ENCODE measurements at regions not wholly inside any gene's neighbourhood (a gene's known extent, or its start where the extent isn't known, plus 50 kb on each side); places are given as distances from the start of the nearest gene placed in this dataset.
"Not testable (repeated sequence)": the region's sequence is repeated elsewhere in the genome, so short reads cannot be mapped to it uniquely, and the experiment has no call there.

DNA sequence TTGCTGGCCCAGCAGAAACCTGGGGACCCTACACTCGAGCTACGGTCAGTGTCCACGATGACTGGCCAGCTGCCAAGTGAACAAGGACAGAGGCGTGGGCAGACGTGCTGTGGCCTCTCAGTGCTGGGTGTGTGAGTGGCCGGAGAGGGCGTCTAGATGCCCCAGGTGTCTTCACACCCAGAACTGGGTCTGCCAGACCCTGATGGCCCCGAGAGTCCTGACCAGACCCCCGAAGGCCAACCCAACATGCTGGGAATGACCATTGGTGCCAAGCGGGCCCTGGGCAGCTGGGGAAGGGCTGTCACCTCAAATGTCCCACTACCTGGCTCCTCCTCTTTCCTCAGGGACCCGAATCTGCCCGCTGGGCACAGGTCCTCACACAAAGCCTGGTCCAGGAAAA lies 104.5 kb upstream of the SULF2 start:
- DNase-seq (ENCODE audit: low spot score); BruUV-seq (replicated peaks); H3K9ac ChIP-seq (ENCODE audit: insufficient read depth, low read depth, low read length); H3K9me3 ChIP-seq (ENCODE audit: low read length); H4K20me1 ChIP-seq (ENCODE audit: insufficient read depth, low read length); H3K4me2 ChIP-seq (ENCODE audit: low read depth, low read length); CTCF ChIA-PET (ENCODE audit: low intra/inter-chr PET ratio, low total read pairs); H3K79me2 ChIP-seq (ENCODE audit: insufficient read depth, low read length); FAIRE-seq; H2AFZ ChIP-seq (ENCODE audit: low read length); H3K27ac ChIP-seq (ENCODE audit: extremely low read length, insufficient read depth, low read length); POLR2A ChIA-PET; H3K36me3 ChIP-seq (replicated peaks in 1 of 2; ENCODE audit: control insufficient read depth in 1 of 2, insufficient read depth in 2 of 2, low read length in 2 of 2); H3K4me3 ChIP-seq (replicated peaks in 1 of 3; ENCODE audit: insufficient read depth in 1 of 3, low read depth in 2 of 3, low read length in 3 of 3); ATAC-seq: not testable (repeated sequence)
- Histone ChIP-seq H3K27me3 (ENCODE audit: control insufficient read depth in 1 of 2, insufficient read depth in 2 of 2, low read length in 2 of 2) (peaks cover 2 to 35% of the 10 kb centered on the region in 2 experiments; a peak in 4 of 5 replicates), H3K4me1 (ENCODE audit: insufficient read depth, low read length) (peaks cover 20% of the 10 kb centered on the region)
- WGBS (ENCODE audit: low lambda C conversion rate) = 9% methylated on average over 12 of the region's 12 CpGs
- intact Hi-C loops (cut with micrococcal nuclease; ENCODE audit: unreplicated experiment) = loop anchor here (5.0 kb wide), 1 partner anchor 52 kb away; no protein-coding TSS in a partner anchor
- in situ Hi-C loops (cut with HindIII; ENCODE audit: extremely low pct_ligation_motif_present, low pct_unique_long_range_greater_than_20kb) = loop anchor here (5.0 to 10.0 kb wide), 2 partner anchors 45 to 628 kb away; no protein-coding TSS in a partner anchor

DNA sequence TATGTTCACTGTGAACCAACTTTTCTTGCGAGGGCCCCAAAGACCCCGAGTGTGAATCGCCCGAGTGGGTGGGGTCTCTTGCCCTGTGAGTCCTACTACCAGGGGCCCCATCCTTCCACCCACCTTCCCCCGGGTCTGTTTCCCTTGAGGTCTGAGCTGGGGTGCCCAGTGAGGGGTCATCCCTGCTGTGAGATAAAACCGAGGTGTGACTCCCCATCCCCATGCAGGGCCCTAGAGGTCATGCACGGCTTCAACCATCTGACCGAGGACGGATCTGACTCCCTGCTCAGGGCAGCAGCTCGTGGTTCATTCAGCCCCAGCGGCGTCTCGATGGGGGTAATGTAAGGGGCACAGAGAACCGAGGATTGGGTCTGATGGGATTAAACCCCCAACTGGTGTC lies 103.1 kb upstream of the SULF2 start:
- DNase-seq (ENCODE audit: low spot score) (no peak), ATAC-seq (no peak), FAIRE-seq (no peak)
- Histone ChIP-seq H3K4me3 (replicated peaks in 1 of 3; ENCODE audit: insufficient read depth in 1 of 3, low read depth in 2 of 3, low read length in 3 of 3) (no peak overlapping the region), H3K9ac (ENCODE audit: insufficient read depth, low read depth, low read length) (no peak overlapping the region), H3K9me3 (ENCODE audit: low read length) (no peaks in the 10 kb centered on the region), H2AFZ (ENCODE audit: low read length) (no peak overlapping the region), H3K27me3 (ENCODE audit: control insufficient read depth in 1 of 2, insufficient read depth in 2 of 2, low read length in 2 of 2) (peaks cover 2 to 35% of the 10 kb centered on the region in 2 experiments; a peak in 4 of 5 replicates), H3K4me1 (ENCODE audit: insufficient read depth, low read length) (peaks cover 20% of the 10 kb centered on the region), H4K20me1 (ENCODE audit: insufficient read depth, low read length) (no peaks in the 10 kb centered on the region), H3K27ac (ENCODE audit: extremely low read length, insufficient read depth, low read length) (no peak overlapping the region), H3K36me3 (replicated peaks in 1 of 2; ENCODE audit: control insufficient read depth in 1 of 2, insufficient read depth in 2 of 2, low read length in 2 of 2) (no peaks in the 10 kb centered on the region), H3K79me2 (ENCODE audit: insufficient read depth, low read length) (no peaks in the 10 kb centered on the region), H3K4me2 (ENCODE audit: low read depth, low read length) (no peak overlapping the region)
- in situ Hi-C loops (cut with HindIII; ENCODE audit: extremely low pct_ligation_motif_present, low pct_unique_long_range_greater_than_20kb) (no loop called here), intact Hi-C loops (cut with micrococcal nuclease; ENCODE audit: unreplicated experiment) (no loop called here)
- TF ChIP-seq ISL2 (CRISPR knock-in tag; IDR thresholded peaks at IDR 0.05) = no peak
- TF ChIP-seq, protein P1, sequence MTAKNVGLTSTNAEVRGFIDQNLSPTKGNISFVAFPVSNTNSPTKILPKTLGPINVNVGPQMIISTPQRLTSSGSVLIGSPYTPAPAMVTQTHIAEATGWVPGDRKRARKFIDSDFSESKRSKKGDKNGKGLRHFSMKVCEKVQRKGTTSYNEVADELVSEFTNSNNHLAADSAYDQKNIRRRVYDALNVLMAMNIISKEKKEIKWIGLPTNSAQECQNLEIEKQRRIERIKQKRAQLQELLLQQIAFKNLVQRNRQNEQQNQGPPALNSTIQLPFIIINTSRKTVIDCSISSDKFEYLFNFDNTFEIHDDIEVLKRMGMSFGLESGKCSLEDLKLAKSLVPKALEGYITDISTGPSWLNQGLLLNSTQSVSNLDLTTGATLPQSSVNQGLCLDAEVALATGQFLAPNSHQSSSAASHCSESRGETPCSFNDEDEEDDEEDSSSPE (CRISPR knock-in tag; IDR thresholded peaks at IDR 0.05) = no peak
- TF ChIP-seq, protein P2, sequence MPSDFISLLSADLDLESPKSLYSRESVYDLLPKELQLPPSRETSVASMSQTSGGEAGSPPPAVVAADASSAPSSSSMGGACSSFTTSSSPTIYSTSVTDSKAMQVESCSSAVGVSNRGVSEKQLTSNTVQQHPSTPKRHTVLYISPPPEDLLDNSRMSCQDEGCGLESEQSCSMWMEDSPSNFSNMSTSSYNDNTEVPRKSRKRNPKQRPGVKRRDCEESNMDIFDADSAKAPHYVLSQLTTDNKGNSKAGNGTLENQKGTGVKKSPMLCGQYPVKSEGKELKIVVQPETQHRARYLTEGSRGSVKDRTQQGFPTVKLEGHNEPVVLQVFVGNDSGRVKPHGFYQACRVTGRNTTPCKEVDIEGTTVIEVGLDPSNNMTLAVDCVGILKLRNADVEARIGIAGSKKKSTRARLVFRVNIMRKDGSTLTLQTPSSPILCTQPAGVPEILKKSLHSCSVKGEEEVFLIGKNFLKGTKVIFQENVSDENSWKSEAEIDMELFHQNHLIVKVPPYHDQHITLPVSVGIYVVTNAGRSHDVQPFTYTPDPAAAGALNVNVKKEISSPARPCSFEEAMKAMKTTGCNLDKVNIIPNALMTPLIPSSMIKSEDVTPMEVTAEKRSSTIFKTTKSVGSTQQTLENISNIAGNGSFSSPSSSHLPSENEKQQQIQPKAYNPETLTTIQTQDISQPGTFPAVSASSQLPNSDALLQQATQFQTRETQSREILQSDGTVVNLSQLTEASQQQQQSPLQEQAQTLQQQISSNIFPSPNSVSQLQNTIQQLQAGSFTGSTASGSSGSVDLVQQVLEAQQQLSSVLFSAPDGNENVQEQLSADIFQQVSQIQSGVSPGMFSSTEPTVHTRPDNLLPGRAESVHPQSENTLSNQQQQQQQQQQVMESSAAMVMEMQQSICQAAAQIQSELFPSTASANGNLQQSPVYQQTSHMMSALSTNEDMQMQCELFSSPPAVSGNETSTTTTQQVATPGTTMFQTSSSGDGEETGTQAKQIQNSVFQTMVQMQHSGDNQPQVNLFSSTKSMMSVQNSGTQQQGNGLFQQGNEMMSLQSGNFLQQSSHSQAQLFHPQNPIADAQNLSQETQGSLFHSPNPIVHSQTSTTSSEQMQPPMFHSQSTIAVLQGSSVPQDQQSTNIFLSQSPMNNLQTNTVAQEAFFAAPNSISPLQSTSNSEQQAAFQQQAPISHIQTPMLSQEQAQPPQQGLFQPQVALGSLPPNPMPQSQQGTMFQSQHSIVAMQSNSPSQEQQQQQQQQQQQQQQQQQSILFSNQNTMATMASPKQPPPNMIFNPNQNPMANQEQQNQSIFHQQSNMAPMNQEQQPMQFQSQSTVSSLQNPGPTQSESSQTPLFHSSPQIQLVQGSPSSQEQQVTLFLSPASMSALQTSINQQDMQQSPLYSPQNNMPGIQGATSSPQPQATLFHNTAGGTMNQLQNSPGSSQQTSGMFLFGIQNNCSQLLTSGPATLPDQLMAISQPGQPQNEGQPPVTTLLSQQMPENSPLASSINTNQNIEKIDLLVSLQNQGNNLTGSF (CRISPR knock-in tag; IDR thresholded peaks at IDR 0.05) = no peak
- POLR2A ChIA-PET = no interaction called here
- BruUV-seq (replicated peaks) = no TSS peak
- 56% methylated on average over 14 of the region's 14 CpGs for WGBS (ENCODE audit: low lambda C conversion rate)
- CTCF ChIA-PET (ENCODE audit: low intra/inter-chr PET ratio, low total read pairs) = no interaction called here
